Bone marrow (tissue), 2 donors: ENCODE measurements at regions not wholly inside any gene's neighbourhood (a gene's known extent, or its start where the extent isn't known, plus 50 kb on each side); places are given as distances from the start of the nearest gene placed in this dataset.

Experiments
- DNase-seq, 2 donors: peaks; one replicate each; lab custom pipeline; 2025; lab: John Stamatoyannopoulos, UW

GRCh38 chr12:107225635-107226034 lies 132.3 kb upstream of the CRY1 start:
- no peak for DNase-seq

GRCh38 chr12:107226126-107226525 lies 132.8 kb upstream of the CRY1 start:
- no peak for DNase-seq

GRCh38 chr12:107228076-107228475 lies 134.7 kb upstream of the CRY1 start:
- DNase-seq, result no peak

- no peak for DNase-seq
Observed at GRCh38 chr12:107229827-107230226, 136.5 kb upstream of the CRY1 start.

GRCh38 chr12:107231303-107231702 lies 138.0 kb upstream of the CRY1 start:
- DNase-seq, result no peak

GRCh38 chr12:107233551-107233950 lies 140.2 kb upstream of the CRY1 start:
- no peak for DNase-seq

- DNase-seq, result no peak
Observed at GRCh38 chr12:107235600-107235999, 142.3 kb upstream of the CRY1 start.

GRCh38 chr12:107236824-107237511 lies 143.6 kb upstream of the CRY1 start:
- DNase-seq, result no peak

GRCh38 chr12:107238296-107238695 lies 144.9 kb upstream of the CRY1 start:
- no peak for DNase-seq

- no peak for DNase-seq
Observed at GRCh38 chr12:107241411-107241810, 148.1 kb upstream of the CRY1 start.

GRCh38 chr12:107242189-107242588 lies 148.8 kb upstream of the CRY1 start:
- no peak for DNase-seq

GRCh38 chr12:107243341-107243740 lies 150.0 kb upstream of the CRY1 start:
- DNase-seq, result no peak

- DNase-seq, result no peak
Observed at GRCh38 chr12:107244584-107244983, 151.2 kb upstream of the CRY1 start.

- no peak for DNase-seq
Observed at GRCh38 chr12:107247650-107248049, 154.3 kb upstream of the CRY1 start.

GRCh38 chr12:107248187-107248586 lies 154.8 kb upstream of the CRY1 start:
- DNase-seq, result no peak

- no peak for DNase-seq
Observed at GRCh38 chr12:107251288-107251687, 157.9 kb upstream of the CRY1 start.

GRCh38 chr12:107253361-107253760 lies 160.0 kb upstream of the CRY1 start:
- DNase-seq, result no peak

GRCh38 chr12:107254258-107254856 lies 161.0 kb upstream of the CRY1 start:
- no peak for DNase-seq

- DNase-seq, result no peak
Observed at GRCh38 chr12:107258780-107259179, 165.4 kb upstream of the CRY1 start.

GRCh38 chr12:107263980-107264379 lies 170.6 kb upstream of the CRY1 start:
- no peak for DNase-seq

GRCh38 chr12:107264667-107265066 lies 171.3 kb upstream of the CRY1 start:
- DNase-seq, result no peak

GRCh38 chr12:107267604-107268003 lies 174.3 kb upstream of the CRY1 start:
- no peak for DNase-seq

- DNase-seq, result no peak
Observed at GRCh38 chr12:107271523-107271922, 178.2 kb upstream of the CRY1 start.

- DNase-seq, result no peak
Observed at GRCh38 chr12:107275530-107275929, 182.2 kb upstream of the CRY1 start.
